ENCODE measurements at regions not wholly inside any gene's neighbourhood (a gene's known extent, or its start where the extent isn't known, plus 50 kb on each side); places are given as distances from the start of the nearest gene placed in this dataset.
"Not testable (repeated sequence)": the region's sequence is repeated elsewhere in the genome, so short reads cannot be mapped to it uniquely, and the experiment has no call there.

GRCh38 chr22:11611280-11611679 lies 3916.7 kb upstream of the OR11H1 start:
- TF ChIP-seq CTCF (IDR thresholded peaks at IDR 0.05); ZFX (IDR thresholded peaks at IDR 0.05; ENCODE audit: borderline replicate concordance): not testable (repeated sequence)

All from 22Rv1 (cell line).